B cell (primary cell): ENCODE measurements at regions not wholly inside any gene's neighbourhood (a gene's known extent, or its start where the extent isn't known, plus 50 kb on each side); places are given as distances from the start of the nearest gene placed in this dataset.

ENCODE experiments used
- EZH2 ChIP-seq: IDR thresholded peaks from 2 replicates; pipeline ENCODE4 v1.6.1; 2012; ENCODE audit warnings: borderline replicate concordance, low read depth, mild to moderate bottlenecking, moderate library complexity, low read length; ENCODE audit not compliant: insufficient read depth, poor library complexity, severe bottlenecking
- TF ChIP-seq, protein P1 (sequence below): fragments of 200-600 bp; IDR thresholded peaks from one replicate; pipeline ENCODE4 v1.8.0; 2022; ENCODE audit warnings: antibody characterized with exemption, mild to moderate bottlenecking

DNA sequence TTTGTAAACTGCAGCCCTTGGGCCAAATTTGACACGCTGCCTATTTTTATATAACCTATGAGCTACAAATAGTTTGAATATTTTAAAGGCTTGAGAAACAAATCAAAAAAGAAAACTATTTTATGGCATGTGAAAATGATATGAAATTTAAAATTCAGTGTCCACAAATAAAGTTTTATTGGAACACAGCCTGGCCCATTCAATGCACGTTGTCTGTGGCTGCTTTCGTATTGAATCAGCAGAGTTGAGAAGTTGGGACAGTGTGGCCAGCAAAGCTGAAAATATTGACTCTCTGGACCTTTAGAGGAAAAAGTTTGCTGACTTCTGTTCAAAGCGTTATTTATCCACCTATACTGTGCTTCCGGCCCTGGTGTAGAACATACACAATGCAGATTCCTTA is 654.2 kb downstream of the MED13L start:
- TF ChIP-seq, protein P1, sequence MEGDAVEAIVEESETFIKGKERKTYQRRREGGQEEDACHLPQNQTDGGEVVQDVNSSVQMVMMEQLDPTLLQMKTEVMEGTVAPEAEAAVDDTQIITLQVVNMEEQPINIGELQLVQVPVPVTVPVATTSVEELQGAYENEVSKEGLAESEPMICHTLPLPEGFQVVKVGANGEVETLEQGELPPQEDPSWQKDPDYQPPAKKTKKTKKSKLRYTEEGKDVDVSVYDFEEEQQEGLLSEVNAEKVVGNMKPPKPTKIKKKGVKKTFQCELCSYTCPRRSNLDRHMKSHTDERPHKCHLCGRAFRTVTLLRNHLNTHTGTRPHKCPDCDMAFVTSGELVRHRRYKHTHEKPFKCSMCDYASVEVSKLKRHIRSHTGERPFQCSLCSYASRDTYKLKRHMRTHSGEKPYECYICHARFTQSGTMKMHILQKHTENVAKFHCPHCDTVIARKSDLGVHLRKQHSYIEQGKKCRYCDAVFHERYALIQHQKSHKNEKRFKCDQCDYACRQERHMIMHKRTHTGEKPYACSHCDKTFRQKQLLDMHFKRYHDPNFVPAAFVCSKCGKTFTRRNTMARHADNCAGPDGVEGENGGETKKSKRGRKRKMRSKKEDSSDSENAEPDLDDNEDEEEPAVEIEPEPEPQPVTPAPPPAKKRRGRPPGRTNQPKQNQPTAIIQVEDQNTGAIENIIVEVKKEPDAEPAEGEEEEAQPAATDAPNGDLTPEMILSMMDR = no peak
- no peak for TF ChIP-seq EZH2
